ENCODE measurements at regions not wholly inside any gene's neighbourhood (a gene's known extent, or its start where the extent isn't known, plus 50 kb on each side); places are given as distances from the start of the nearest gene placed in this dataset.

DNA sequence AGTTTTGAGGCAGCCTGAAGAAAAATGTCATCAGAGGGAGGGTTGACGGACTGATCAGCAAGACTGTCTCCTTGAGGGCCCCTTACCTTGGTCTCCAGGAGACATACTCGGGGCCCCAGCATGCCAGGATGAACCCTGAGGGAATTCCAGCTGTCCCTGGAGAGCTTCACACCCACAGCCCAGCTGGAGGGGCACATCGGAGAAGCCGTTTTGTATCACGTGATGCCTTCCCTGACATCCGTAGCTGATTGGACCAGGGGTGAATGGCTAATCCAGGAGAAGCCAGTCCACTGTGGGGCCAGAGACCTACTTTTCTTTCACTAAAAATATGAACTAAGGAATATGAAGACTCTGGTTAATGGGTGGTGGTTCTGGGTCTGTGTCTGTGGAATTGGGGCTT is 86.0 kb upstream of the TP53I11 start:
- Histone ChIP-seq H3K36me3 (ENCODE audit: control insufficient read depth, insufficient read depth, low read length) (no peaks in the 10 kb centered on the region), H3K4me1 (ENCODE audit: control insufficient read depth, insufficient read depth, low read length) (no peaks in the 10 kb centered on the region), H3K9me3 (ENCODE audit: control insufficient read depth, insufficient read depth, low read length) (no peaks in the 10 kb centered on the region), H3K4me3 (ENCODE audit: low read length) (no peak overlapping the region), H3K27ac (ENCODE audit: low read length) (no peak overlapping the region), H3K27me3 (ENCODE audit: control insufficient read depth, insufficient read depth, low read length) (no peaks in the 10 kb centered on the region)
- WGBS (ENCODE audit: insufficient coverage, insufficient read length), result no CpG with 5 or more reads among the region's 6 CpGs
- DNase-seq (ENCODE audit: low read depth, low spot score), result no peak

DNA sequence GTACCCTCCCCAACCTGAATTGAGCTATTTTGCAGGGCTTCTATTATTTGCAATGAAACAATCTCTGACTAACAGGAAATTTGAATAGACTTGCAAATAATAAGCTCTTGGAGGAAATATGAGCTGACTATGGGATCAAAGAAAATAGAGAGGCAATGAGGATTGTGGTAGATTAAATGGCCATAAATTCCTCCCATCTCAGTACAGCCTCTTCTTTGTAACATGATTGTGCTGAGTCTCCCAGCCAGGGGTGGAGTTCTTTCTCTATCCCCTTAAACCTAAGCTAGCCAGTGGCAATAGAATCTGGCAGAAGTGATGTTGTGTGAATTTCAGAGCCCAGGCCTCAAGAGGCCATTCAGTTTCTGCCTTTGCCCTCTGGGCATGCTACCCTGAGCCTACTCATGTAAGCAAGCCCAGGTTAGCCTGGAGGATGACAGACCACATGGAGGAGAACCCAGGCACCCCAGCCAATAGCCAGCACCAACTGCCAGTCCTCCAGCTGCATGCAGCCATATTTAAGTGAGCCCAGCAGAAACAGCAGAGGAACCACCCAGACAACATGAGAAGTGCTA is 86.8 kb upstream of the TP53I11 start:
- no peaks in the 10 kb centered on the region for H3K27me3 ChIP-seq (ENCODE audit: control insufficient read depth, insufficient read depth, low read length)
- DNase-seq (ENCODE audit: low read depth, low spot score), result no peak
- H3K9me3 ChIP-seq (ENCODE audit: control insufficient read depth, insufficient read depth, low read length), result no peaks in the 10 kb centered on the region
- no peaks in the 10 kb centered on the region for H3K4me1 ChIP-seq (ENCODE audit: control insufficient read depth, insufficient read depth, low read length)
- H3K4me3 ChIP-seq (ENCODE audit: low read length), result no peak overlapping the region
- no peaks in the 10 kb centered on the region for H3K36me3 ChIP-seq (ENCODE audit: control insufficient read depth, insufficient read depth, low read length)
- H3K27ac ChIP-seq (ENCODE audit: low read length), result no peak overlapping the region

DNA sequence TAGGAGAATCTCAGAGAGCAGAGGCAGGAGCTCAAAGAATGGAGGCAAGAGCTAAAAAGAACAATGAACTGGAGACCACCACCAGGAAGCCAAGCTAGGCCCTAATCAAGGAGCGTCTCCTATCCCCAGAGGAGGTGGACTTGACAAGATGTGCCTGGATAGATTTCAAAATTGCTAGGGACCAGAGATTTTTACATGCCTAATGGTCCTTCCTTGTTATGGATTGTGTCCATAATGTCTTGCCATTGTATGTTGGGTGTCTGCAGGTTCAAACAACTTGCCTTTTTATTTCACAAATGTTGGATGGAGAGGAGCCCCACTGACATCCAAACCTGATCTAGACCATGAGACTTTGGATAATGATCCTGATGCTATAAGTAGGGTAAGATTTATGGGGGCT is 88.2 kb upstream of the TP53I11 start:
- WGBS (ENCODE audit: insufficient coverage, insufficient read length), result no CpG with 5 or more reads among the region's 1 CpG
- no peaks in the 10 kb centered on the region for H3K27me3 ChIP-seq (ENCODE audit: control insufficient read depth, insufficient read depth, low read length)
- no peaks in the 10 kb centered on the region for H3K36me3 ChIP-seq (ENCODE audit: control insufficient read depth, insufficient read depth, low read length)
- H3K4me1 ChIP-seq (ENCODE audit: control insufficient read depth, insufficient read depth, low read length), result no peaks in the 10 kb centered on the region
- no peak for DNase-seq (ENCODE audit: low read depth, low spot score)
- H3K9me3 ChIP-seq (ENCODE audit: control insufficient read depth, insufficient read depth, low read length), result no peaks in the 10 kb centered on the region
- no peak overlapping the region for H3K4me3 ChIP-seq (ENCODE audit: low read length)
- H3K27ac ChIP-seq (ENCODE audit: low read length), result no peak overlapping the region

DNA sequence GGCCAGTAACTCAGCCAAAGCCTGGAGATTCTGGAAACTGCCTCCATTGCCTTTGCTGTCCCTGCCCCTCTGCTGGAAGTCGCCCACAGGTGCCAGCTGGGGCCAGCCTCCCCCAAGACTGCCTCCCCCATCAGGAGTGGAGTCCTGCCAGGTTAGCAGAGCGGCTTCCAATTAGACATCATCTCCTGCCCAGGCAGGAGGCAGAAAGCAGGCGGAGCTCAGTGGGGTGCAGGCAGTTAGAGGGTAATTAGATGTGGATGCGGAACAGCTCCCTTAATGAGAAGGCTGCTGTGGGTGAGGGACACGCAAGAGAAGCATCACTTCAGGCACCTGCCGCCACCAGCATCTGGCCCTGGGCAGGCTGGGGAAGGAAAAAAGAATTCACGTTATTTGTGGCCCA is 90.9 kb upstream of the TP53I11 start:
- no peaks in the 10 kb centered on the region for H3K27me3 ChIP-seq (ENCODE audit: control insufficient read depth, insufficient read depth, low read length)
- no peaks in the 10 kb centered on the region for H3K4me1 ChIP-seq (ENCODE audit: control insufficient read depth, insufficient read depth, low read length)
- WGBS (ENCODE audit: insufficient coverage, insufficient read length), result no CpG with 5 or more reads among the region's 7 CpGs
- no peaks in the 10 kb centered on the region for H3K36me3 ChIP-seq (ENCODE audit: control insufficient read depth, insufficient read depth, low read length)
- no peak for DNase-seq (ENCODE audit: low read depth, low spot score)
- H3K27ac ChIP-seq (ENCODE audit: low read length), result no peak overlapping the region
- H3K4me3 ChIP-seq (ENCODE audit: low read length), result no peak overlapping the region
- H3K9me3 ChIP-seq (ENCODE audit: control insufficient read depth, insufficient read depth, low read length), result no peaks in the 10 kb centered on the region

DNA sequence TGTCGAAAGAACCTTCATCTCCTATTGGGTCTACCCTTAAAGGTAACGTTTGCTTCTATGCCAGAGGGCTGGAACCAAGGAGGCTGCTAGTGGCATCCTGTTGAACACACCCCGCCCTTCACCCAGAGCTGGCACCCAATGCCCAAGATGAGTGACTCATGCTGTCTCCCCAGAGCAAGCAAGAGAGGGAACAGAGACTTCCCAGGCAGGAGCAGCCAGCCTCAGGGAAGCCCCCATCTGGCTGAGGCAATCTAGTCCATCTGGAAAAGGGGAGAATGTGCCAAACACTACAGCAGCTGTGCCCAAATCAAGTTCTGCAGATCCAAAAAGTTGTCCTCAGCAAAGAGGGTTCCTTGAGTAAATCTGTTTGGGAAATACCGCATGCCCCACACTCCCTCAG is 91.9 kb upstream of the TP53I11 start:
- H3K27ac ChIP-seq (ENCODE audit: low read length), result no peak overlapping the region

DNA sequence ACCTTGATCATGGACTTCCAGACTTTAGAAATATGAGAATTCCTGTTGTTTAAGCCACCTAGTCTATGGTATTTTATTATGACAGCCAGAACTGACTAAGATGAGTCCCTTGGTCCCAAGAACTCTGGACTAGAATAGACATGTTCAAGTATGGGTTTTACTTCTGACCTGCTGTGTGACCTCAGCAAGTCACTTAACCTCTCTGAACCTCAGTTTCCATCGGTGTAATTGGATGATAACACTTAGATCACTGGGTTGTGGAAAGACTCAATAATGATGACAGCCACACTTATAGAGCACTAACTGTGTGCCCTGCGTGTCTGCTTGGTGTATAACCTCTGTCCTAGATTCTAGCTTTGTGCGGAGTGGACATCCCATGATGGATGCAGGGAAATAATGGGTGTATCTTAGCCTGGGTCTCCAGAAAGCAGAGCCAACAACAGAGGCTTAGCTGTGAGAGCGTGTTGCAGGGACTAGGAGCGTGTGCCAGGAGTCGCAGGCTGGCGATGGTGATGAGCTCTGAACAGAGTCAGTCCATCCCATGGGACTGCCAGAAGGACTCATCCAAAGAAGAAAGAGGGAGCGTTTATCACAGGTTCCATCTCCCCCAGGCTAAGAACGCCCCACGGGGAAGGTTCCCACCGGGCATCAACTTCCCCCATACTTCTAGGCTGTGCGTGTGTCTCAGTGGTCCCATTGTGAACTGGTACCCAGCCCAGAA is 93.2 kb upstream of the TP53I11 start:
- Histone ChIP-seq H3K9me3 (ENCODE audit: control insufficient read depth, insufficient read depth, low read length) (no peaks in the 10 kb centered on the region), H3K27me3 (ENCODE audit: control insufficient read depth, insufficient read depth, low read length) (no peaks in the 10 kb centered on the region), H3K36me3 (ENCODE audit: control insufficient read depth, insufficient read depth, low read length) (no peaks in the 10 kb centered on the region), H3K27ac (ENCODE audit: low read length) (no peak overlapping the region), H3K4me1 (ENCODE audit: control insufficient read depth, insufficient read depth, low read length) (no peaks in the 10 kb centered on the region), H3K4me3 (ENCODE audit: low read length) (no peak overlapping the region)
- no peak for DNase-seq (ENCODE audit: low read depth, low spot score)
- WGBS (ENCODE audit: insufficient coverage, insufficient read length), result no CpG with 5 or more reads among the region's 12 CpGs

More for the DNA sequence above, 91.9 kb upstream of the TP53I11 start:
- Histone ChIP-seq H3K4me1 (ENCODE audit: control insufficient read depth, insufficient read depth, low read length) (no peaks in the 10 kb centered on the region), H3K36me3 (ENCODE audit: control insufficient read depth, insufficient read depth, low read length) (no peaks in the 10 kb centered on the region), H3K4me3 (ENCODE audit: low read length) (no peak overlapping the region), H3K27me3 (ENCODE audit: control insufficient read depth, insufficient read depth, low read length) (no peaks in the 10 kb centered on the region), H3K9me3 (ENCODE audit: control insufficient read depth, insufficient read depth, low read length) (no peaks in the 10 kb centered on the region)
- DNase-seq (ENCODE audit: low read depth, low spot score), result no peak
- WGBS (ENCODE audit: insufficient coverage, insufficient read length), result no CpG with 5 or more reads among the region's 4 CpGs

DNA sequence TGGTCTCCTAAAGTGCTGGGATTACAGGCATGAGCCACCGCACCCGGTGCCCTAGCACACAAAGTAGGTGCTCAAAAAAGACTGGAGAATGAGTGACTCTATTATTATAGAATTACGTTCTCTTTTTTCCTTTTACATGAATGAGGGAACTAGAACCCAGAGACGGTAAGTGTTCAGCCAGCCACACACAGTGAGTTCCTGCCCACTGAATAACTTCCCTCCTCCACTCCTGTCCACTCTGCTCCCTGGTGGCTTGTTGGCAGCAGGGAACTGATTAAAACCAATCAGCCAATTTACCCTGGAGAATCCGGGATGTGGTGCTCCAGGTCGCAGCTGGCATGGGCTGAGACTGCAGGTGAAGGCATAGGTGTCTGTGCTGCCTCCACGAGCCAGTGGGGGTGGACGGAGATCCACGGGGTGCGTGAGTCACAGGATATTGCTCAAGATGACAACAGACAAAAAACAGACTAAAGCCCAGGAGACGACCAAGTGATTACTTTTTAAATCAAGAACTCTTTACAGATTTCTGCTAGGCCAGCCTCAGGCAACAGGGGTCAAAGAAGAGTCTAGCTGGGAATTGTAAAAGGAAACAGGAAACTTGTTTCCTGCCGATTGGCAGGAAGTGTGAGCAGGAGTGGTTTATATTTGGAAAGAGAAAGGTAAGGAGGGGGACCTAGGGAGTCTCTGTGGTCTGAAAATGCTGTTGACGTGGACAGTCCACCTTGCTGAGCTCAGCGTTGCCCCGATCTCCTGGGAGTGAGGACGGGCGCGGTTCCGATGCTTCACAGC is 95.2 kb upstream of the TP53I11 start:
- no CpG with 5 or more reads among the region's 19 CpGs for WGBS (ENCODE audit: insufficient coverage, insufficient read length)
- no peak for DNase-seq (ENCODE audit: low read depth, low spot score)
- H3K27ac ChIP-seq (ENCODE audit: low read length), result no peak overlapping the region
- no peaks in the 10 kb centered on the region for H3K4me1 ChIP-seq (ENCODE audit: control insufficient read depth, insufficient read depth, low read length)
- H3K27me3 ChIP-seq (ENCODE audit: control insufficient read depth, insufficient read depth, low read length), result no peaks in the 10 kb centered on the region
- H3K4me3 ChIP-seq (ENCODE audit: low read length), result no peak overlapping the region
- H3K9me3 ChIP-seq (ENCODE audit: control insufficient read depth, insufficient read depth, low read length), result no peaks in the 10 kb centered on the region
- H3K36me3 ChIP-seq (ENCODE audit: control insufficient read depth, insufficient read depth, low read length), result no peaks in the 10 kb centered on the region

DNA sequence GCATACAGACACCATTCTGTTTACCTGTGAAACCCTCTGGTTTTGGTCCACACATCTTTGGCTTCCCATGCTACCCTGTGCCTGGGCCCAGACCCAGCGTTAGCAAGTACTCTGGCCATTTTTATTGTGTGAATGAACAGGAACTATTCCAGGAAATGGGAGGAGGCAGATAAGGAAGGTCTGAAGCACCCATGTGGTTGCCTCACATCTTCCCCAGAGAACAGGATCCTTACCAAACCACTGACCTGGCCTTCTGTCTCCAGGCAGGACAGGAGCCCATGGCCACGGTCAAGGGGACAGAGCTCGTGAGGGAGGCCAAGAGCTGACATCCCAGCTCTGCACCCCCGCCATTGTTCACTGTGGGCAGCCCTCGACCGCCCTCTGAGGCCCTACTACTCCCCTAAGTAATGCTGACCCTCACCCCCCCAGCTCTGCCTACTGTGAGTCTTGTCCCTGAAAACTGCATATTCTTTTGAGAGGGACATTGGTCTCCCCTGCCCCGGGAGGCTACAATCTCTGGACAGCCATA is 97.7 kb upstream of the TP53I11 start:
- no peaks in the 10 kb centered on the region for H3K36me3 ChIP-seq (ENCODE audit: control insufficient read depth, insufficient read depth, low read length)
- no CpG with 5 or more reads among the region's 7 CpGs for WGBS (ENCODE audit: insufficient coverage, insufficient read length)
- no peak overlapping the region for H3K27ac ChIP-seq (ENCODE audit: low read length)
- no peak for DNase-seq (ENCODE audit: low read depth, low spot score)
- no peaks in the 10 kb centered on the region for H3K27me3 ChIP-seq (ENCODE audit: control insufficient read depth, insufficient read depth, low read length)
- H3K4me1 ChIP-seq (ENCODE audit: control insufficient read depth, insufficient read depth, low read length), result no peaks in the 10 kb centered on the region
- no peaks in the 10 kb centered on the region for H3K9me3 ChIP-seq (ENCODE audit: control insufficient read depth, insufficient read depth, low read length)
- H3K4me3 ChIP-seq (ENCODE audit: low read length), result no peak overlapping the region

DNA sequence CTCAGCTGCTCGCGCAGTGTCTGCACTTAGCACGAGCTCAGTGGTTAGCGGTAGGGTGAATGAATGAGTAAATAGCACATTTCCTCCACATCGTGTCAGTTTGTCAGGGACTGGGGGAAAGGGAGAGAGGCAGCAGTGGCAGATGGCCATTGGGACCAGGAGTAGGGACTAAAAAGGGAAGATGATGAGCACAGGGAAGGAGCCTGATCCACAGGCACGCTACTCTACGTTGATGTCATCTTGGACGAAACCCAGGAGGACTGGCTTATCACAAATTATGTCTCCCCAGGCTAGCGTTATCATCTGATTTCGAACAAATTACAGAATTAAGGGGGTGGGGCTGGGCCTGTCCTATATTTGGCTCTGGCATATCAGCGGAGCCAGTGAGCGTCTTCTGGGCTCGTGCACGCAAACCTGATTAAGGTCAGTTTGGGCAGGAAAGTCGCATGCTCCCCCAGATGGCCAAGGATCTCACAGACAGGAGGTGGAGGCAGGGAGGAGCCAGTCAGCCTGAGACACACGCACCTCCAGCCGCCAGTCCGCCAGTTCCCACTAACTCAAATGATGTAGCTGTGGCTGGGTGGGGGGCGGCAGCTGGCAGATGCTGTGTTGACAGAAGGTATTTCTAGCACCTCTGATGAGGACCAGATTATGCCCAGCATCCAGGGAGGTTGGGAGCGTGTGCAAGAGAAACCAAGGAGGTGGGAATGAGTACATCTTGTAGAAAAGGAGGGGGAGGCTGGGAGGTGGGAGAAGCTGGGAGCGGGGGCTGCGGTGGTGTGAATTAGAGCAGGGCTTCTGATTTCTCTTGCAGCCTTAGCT is 97.4 kb upstream of the PRDM11 start:
- no peak for DNase-seq (ENCODE audit: low read depth, low spot score)
- no peak overlapping the region for H3K4me3 ChIP-seq (ENCODE audit: low read length)
- no peaks in the 10 kb centered on the region for H3K4me1 ChIP-seq (ENCODE audit: control insufficient read depth, insufficient read depth, low read length)
- no peaks in the 10 kb centered on the region for H3K9me3 ChIP-seq (ENCODE audit: control insufficient read depth, insufficient read depth, low read length)
- WGBS (ENCODE audit: insufficient coverage, insufficient read length), result no CpG with 5 or more reads among the region's 22 CpGs
- no peak overlapping the region for H3K27ac ChIP-seq (ENCODE audit: low read length)
- no peaks in the 10 kb centered on the region for H3K27me3 ChIP-seq (ENCODE audit: control insufficient read depth, insufficient read depth, low read length)
- H3K36me3 ChIP-seq (ENCODE audit: control insufficient read depth, insufficient read depth, low read length), result no peaks in the 10 kb centered on the region

DNA sequence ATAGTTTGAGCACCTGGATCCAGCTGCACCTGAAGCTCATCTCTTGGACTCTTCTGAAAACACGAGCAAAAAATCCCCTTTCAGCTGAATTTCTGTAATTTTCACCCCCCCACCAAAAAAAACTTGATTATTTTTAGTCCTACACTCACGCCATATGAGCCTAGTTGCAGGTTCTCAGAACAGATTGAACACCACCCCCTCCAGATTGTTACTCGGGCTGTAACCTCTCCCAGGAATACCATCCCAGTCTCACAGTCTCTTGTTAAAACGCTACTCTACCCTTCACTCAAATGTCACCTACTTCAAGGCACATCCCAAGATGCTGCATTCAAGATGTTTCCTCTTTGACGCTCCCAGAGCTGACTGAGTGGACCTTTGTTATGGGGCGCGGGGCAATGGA is 96.3 kb upstream of the PRDM11 start:
- no peaks in the 10 kb centered on the region for H3K27me3 ChIP-seq (ENCODE audit: control insufficient read depth, insufficient read depth, low read length)
- H3K9me3 ChIP-seq (ENCODE audit: control insufficient read depth, insufficient read depth, low read length), result no peaks in the 10 kb centered on the region
- H3K4me3 ChIP-seq (ENCODE audit: low read length), result no peak overlapping the region
- H3K4me1 ChIP-seq (ENCODE audit: control insufficient read depth, insufficient read depth, low read length), result no peaks in the 10 kb centered on the region
- DNase-seq (ENCODE audit: low read depth, low spot score), result no peak
- H3K36me3 ChIP-seq (ENCODE audit: control insufficient read depth, insufficient read depth, low read length), result no peaks in the 10 kb centered on the region
- H3K27ac ChIP-seq (ENCODE audit: low read length), result no peak overlapping the region
- no CpG with 5 or more reads among the region's 7 CpGs for WGBS (ENCODE audit: insufficient coverage, insufficient read length)

Data from iPS DF 6.9 (cell line).